ENCODE measurements at regions not wholly inside any gene's neighbourhood (a gene's known extent, or its start where the extent isn't known, plus 50 kb on each side); places are given as distances from the start of the nearest gene placed in this dataset.
"Not testable (repeated sequence)": the region's sequence is repeated elsewhere in the genome, so short reads cannot be mapped to it uniquely, and the experiment has no call there.

DNA sequence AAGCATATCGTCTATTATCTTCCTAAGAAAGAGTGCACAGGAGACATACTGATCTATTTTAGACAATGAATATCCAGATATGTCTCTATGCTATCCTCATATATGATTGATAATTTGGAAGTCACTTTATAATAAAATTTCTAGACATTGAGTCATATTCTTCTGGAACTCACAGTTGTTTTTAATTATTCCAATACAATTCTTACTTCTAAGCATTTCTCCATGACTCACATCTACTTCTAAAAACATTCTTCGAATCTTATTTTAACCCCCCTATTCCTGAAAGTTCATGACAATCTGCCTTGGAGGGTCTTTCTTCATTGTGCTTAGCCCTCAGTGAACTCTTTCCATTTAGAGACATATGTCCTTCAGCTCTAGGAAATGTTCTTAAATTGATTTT lies 368.1 kb downstream of the MDFIC start:
- TF ChIP-seq, protein P1, sequence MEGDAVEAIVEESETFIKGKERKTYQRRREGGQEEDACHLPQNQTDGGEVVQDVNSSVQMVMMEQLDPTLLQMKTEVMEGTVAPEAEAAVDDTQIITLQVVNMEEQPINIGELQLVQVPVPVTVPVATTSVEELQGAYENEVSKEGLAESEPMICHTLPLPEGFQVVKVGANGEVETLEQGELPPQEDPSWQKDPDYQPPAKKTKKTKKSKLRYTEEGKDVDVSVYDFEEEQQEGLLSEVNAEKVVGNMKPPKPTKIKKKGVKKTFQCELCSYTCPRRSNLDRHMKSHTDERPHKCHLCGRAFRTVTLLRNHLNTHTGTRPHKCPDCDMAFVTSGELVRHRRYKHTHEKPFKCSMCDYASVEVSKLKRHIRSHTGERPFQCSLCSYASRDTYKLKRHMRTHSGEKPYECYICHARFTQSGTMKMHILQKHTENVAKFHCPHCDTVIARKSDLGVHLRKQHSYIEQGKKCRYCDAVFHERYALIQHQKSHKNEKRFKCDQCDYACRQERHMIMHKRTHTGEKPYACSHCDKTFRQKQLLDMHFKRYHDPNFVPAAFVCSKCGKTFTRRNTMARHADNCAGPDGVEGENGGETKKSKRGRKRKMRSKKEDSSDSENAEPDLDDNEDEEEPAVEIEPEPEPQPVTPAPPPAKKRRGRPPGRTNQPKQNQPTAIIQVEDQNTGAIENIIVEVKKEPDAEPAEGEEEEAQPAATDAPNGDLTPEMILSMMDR (IDR thresholded peaks at IDR 0.05; ENCODE audit: extremely low read depth, insufficient read depth, missing control alignments) = no peak
- in situ Hi-C loops (cut with MboI; ENCODE audit: low pct_unique_long_range_greater_than_20kb, low sequenced_read_pairs, unreplicated experiment) = no loop called here
- no peak for DNase-seq (ENCODE audit: low spot score)

DNA sequence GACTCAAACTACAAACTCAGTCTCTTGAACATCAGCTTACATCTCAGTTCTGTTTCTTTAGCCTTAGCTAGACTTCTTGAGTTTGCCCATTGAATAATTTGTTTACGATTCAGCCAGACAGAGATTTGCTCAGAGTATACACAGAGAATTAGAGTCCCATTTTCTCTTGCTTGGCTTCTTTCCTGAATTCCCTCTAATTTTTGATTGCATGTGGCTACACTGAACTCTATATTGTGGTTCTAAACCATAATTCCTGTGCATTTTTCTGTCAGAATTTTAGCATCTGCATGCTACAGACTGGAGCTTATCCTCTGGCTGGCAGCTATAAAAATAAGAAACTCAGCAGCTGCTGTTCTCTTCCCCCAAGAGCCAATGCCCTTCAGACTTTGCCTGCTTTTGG lies 354.9 kb downstream of the MDFIC start:
- DNase-seq (ENCODE audit: low spot score) = no peak
- in situ Hi-C loops (cut with MboI; ENCODE audit: low pct_unique_long_range_greater_than_20kb, low sequenced_read_pairs, unreplicated experiment) = no loop called here
- TF ChIP-seq, protein P1 (IDR thresholded peaks at IDR 0.05; ENCODE audit: extremely low read depth, insufficient read depth, missing control alignments) = no peak

GRCh38 chr7:115273855-115274254 lies 352.0 kb downstream of the MDFIC start:
- in situ Hi-C loops (cut with MboI; ENCODE audit: low pct_unique_long_range_greater_than_20kb, low sequenced_read_pairs, unreplicated experiment); DNase-seq (ENCODE audit: low spot score): not testable (repeated sequence)

- TF ChIP-seq, protein P1 (IDR thresholded peaks at IDR 0.05; ENCODE audit: extremely low read depth, insufficient read depth, missing control alignments) = no peak
- in situ Hi-C loops (cut with MboI; ENCODE audit: low pct_unique_long_range_greater_than_20kb, low sequenced_read_pairs, unreplicated experiment) = no loop called here
- no peak for DNase-seq (ENCODE audit: low spot score)
Measured at GRCh38 chr7:115273139-115273772, 351.4 kb downstream of the MDFIC start.

DNA sequence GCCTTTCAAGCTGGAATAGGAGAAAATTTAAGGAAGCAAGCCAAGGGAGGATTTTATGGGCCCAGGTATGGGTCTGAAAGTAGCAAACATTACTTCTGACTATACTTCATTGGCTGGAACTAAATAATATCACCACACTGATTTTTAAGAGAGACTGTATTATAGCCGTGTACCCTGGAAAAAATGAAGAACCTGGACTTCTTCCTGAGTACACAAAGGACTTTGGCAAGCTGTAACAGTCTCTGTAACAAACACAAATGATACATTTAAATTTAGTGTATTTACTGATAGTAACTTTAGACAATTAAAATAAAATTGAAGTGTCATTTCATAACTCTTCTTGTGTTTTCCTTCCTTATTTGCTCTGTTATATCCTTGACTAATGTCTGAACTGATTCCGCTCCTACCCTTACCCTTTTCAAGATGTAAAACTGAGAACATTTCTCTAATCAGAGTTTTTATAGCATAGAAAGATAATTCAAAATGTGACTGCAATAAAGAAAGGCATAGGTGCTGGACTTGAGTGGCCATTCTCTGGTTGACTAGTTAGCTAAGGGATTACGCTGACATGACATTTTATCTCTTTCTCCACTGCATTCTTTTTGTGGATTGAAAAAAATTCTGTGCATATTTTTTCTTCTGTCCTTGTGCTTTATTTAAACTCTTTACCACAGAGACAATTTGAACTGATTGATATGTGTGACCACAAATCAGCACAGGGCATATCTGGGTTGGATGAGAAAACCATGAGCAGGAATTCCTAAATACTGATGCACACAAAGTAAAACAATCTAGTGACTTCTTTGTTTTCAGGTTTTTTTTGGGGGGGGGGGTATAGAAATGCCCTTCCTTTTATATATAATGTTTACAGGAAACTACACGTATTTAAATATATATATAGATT lies 349.7 kb downstream of the MDFIC start:
- in situ Hi-C loops (cut with MboI; ENCODE audit: low pct_unique_long_range_greater_than_20kb, low sequenced_read_pairs, unreplicated experiment) = no loop called here
- no peak for DNase-seq (ENCODE audit: low spot score)
- TF ChIP-seq, protein P1 (IDR thresholded peaks at IDR 0.05; ENCODE audit: extremely low read depth, insufficient read depth, missing control alignments) = no peak

GRCh38 chr7:115269486-115269885 lies 347.6 kb downstream of the MDFIC start:
- DNase-seq (ENCODE audit: low spot score) = no peak
- in situ Hi-C loops (cut with MboI; ENCODE audit: low pct_unique_long_range_greater_than_20kb, low sequenced_read_pairs, unreplicated experiment) = no loop called here

More at GRCh38 chr7:115269486-115269885, 347.6 kb downstream of the MDFIC start:
- TF ChIP-seq, protein P1 (IDR thresholded peaks at IDR 0.05; ENCODE audit: extremely low read depth, insufficient read depth, missing control alignments) = no peak

Data from GM13977 (cell line).